Right lobe of liver (tissue), 6 donors: ENCODE measurements at regions not wholly inside any gene's neighbourhood (a gene's known extent, or its start where the extent isn't known, plus 50 kb on each side); places are given as distances from the start of the nearest gene placed in this dataset.

Experiments used
- ATAC-seq, 4 donors: fragments of 200-7000 bp; cut with Tn5 transposase; one replicate each; pipeline ENCODE4 v1.9.1; 2020; ENCODE audit warnings: mild to moderate bottlenecking in 4 of 4, moderate library complexity in 4 of 4
- DNase-seq, 3 donors: peaks; one replicate each; pipeline ENCODE4 v3.0.0-alpha.2; 2020
- H3K27ac ChIP-seq, 3 donors: fragments of 200-600 bp; one replicate each; pipeline ENCODE4 v1.8.0; 2022
- H3K27me3 ChIP-seq, 2 donors: fragments of 200-600 bp; one replicate each; pipeline ENCODE4 v1.8.0; 2022
- H3K36me3 ChIP-seq, 4 donors: fragments of 200-600 bp; sonication (generic) in 1 of 4; one replicate each; pipeline versions ENCODE4 v1.5.1 to v1.8.0; 2017 to 2022; ENCODE audit warnings: control low read depth in 1 of 4
- H3K4me1 ChIP-seq, 4 donors: fragments of 200-600 bp; sonication (generic) in 1 of 4; one replicate each; pipeline versions ENCODE4 v1.5.1 to v1.8.0; 2017 to 2022; ENCODE audit warnings: control low read depth in 1 of 4
- H3K4me3 ChIP-seq, 3 donors: fragments of 200-600 bp; one replicate each; pipeline ENCODE4 v1.8.0; 2022
- H3K9me3 ChIP-seq, 4 donors: fragments of 200-600 bp; sonication (generic) in 1 of 4; one replicate each; pipeline versions ENCODE4 v1.5.1 to v1.8.0; 2017 to 2022; ENCODE audit warnings: control low read depth in 1 of 4
- POLR2A ChIP-seq: fragments of 450-650 bp; IDR thresholded peaks from one replicate; pipeline ENCODE4 v1.6.1; 2017; ENCODE audit warnings: antibody characterized with exemption, mild to moderate bottlenecking
- WGBS: methylation state at CpG from one replicate; pipeline ENCODE4 v1.1.6; 2018; ENCODE audit warnings: low coverage, low lambda C conversion rate; ENCODE audit not compliant: insufficient coverage; ENCODE audit errors: missing lambda C conversion rate; 5-methylcytosine and 5-hydroxymethylcytosine counted together
- intact Hi-C, 2 donors: fragments of 100-400 bp; cut with DNase I; formaldehyde crosslinking; loops; one replicate each; pipeline versions ENCODE4 v1.11.2 to v1.14.1; 2022
- TF ChIP-seq, protein P1 (sequence below), 4 donors: fragments of 200-600 bp in 3 of 4; fragments of 450-650 bp in 1 of 4; IDR thresholded peaks; one replicate each; pipeline versions ENCODE4 v1.5.1 to v1.8.0; 2016 to 2022; ENCODE audit warnings: antibody characterized with exemption in 4 of 4, mild to moderate bottlenecking in 2 of 4
- donor health status: DM: no; HTN: yes; CAD: no.
- donor health status: DM: no; HTN: no; CAD: no.
- donor health status: DM: no; HTN: no; CAD: no.
- donor health status: DM: no; HTN: yes; CAD: no.
- donor health status: DM: no; HTN: yes; CAD: no.

DNA sequence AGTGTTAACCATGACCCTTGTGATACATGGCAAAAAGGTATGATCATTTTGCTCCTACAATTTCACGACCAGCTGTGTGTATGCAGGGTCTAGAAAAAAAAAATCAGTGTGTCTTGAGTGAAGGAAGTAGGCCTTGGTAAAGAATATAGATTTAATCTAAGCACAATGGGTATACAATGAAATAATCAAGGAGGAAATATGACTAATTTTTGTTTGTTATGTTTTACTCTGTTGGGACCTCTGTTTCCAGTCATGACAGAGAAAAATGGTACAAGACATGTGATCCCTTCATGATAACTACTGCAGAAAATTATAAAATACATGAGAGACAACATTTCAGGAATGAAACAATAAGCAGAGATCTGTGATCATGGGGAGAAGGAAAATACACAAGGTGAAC, 835.5 kb downstream of the PDHA2 start:
- intact Hi-C loops = no loop called here
- ATAC-seq (no peak), DNase-seq (no peak)
- TF ChIP-seq, protein P1, sequence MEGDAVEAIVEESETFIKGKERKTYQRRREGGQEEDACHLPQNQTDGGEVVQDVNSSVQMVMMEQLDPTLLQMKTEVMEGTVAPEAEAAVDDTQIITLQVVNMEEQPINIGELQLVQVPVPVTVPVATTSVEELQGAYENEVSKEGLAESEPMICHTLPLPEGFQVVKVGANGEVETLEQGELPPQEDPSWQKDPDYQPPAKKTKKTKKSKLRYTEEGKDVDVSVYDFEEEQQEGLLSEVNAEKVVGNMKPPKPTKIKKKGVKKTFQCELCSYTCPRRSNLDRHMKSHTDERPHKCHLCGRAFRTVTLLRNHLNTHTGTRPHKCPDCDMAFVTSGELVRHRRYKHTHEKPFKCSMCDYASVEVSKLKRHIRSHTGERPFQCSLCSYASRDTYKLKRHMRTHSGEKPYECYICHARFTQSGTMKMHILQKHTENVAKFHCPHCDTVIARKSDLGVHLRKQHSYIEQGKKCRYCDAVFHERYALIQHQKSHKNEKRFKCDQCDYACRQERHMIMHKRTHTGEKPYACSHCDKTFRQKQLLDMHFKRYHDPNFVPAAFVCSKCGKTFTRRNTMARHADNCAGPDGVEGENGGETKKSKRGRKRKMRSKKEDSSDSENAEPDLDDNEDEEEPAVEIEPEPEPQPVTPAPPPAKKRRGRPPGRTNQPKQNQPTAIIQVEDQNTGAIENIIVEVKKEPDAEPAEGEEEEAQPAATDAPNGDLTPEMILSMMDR (IDR thresholded peaks at IDR 0.05) = no peak
- TF ChIP-seq POLR2A = no peak
- Histone ChIP-seq H3K27me3 (no peaks in the 10 kb centered on the region), H3K9me3 (no peaks in the 10 kb centered on the region), H3K4me3 (no peak overlapping the region), H3K4me1 (no peaks in the 10 kb centered on the region), H3K27ac (no peak overlapping the region), H3K36me3 (no peaks in the 10 kb centered on the region)
- whole genome bisulfite sequencing = 38% methylated on average over 1 of the region's 1 CpG

DNA sequence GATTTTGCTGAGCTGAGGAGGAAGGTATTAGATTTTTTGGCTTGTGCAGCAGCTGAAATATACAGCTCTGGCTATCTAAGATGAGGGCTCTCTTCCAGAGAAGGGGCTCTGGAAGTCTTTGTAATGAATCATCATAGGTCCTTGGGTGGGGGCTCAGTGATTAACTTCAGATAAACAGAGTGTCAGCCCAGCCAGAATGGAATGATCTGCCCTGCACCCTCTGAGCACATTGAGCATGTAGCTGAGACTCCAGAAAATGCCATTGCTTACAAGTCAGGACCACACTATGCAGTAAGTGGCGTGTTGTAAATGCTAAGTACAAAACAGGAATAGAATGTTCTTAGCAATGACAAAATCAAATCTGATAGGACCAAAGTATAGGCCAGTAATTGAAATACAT, 836.0 kb downstream of the PDHA2 start:
- ATAC-seq = no peak
- Histone ChIP-seq H3K27me3 (no peaks in the 10 kb centered on the region), H3K4me3 (no peak overlapping the region), H3K9me3 (no peaks in the 10 kb centered on the region), H3K36me3 (no peaks in the 10 kb centered on the region), H3K27ac (no peak overlapping the region), H3K4me1 (no peaks in the 10 kb centered on the region)
- no peak for DNase-seq
- TF ChIP-seq POLR2A = no peak
- TF ChIP-seq, protein P1 (IDR thresholded peaks at IDR 0.05) = no peak
- intact Hi-C loops = no loop called here
- WGBS = 44% methylated on average over 1 of the region's 1 CpG

DNA sequence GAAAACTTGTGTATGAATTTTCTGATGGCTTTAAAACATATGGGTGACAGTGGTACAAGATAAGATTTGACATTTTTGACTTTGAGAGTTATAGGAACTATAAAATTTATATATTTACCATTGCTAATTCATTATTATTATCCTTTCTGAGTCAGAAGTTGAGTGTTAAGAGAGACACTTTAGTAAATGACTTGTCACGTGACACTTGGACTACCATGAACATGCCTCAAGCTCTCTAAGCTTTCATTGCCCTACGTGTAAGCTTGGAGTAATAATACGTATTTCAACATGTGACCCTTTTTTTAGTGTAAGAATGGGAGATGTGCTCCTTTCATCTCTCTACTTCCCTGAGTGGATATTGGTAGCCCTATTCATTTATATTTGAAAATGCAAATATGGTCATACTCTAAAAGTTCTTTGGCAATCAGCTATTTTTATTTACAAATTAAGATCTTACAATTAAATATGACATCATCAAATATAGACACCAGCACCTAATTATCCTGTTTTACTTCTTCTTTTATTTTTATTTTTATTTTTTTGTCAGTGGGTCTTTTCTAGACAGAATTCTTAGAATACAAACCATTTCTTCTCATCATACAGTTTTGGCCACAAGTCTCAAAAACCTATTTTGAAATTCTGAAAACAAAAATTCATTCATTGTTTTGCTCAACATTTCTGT, 837.0 kb downstream of the PDHA2 start:
- intact Hi-C loops = no loop called here
- Histone ChIP-seq H3K4me3 (no peak overlapping the region), H3K9me3 (no peaks in the 10 kb centered on the region), H3K27me3 (no peaks in the 10 kb centered on the region), H3K27ac (no peak overlapping the region), H3K4me1 (no peaks in the 10 kb centered on the region), H3K36me3 (no peaks in the 10 kb centered on the region)
- WGBS = 53% methylated on average over 3 of the region's 3 CpGs
- ATAC-seq = no peak
- TF ChIP-seq, protein P1 (IDR thresholded peaks at IDR 0.05) = no peak
- TF ChIP-seq POLR2A = no peak
- no peak for DNase-seq

DNA sequence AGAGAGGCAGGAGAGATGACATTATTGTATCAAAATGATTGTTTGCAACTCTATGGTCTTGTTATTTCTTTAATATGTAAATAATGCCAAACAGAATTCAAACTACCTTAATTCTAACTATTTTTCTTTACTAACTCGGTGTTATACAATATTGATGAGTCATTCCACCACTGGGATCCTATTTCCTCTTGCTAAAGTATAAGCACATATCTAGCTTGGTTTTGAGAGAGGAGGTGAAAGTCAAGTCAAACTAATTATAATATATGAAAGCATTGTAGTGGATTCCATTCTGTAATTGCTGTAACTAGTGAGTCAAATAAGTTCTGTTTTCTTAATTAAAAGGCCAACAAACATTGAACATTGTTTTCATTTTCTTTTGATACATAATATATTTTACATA, 837.6 kb downstream of the PDHA2 start:
- TF ChIP-seq, protein P1 (IDR thresholded peaks at IDR 0.05) = no peak
- TF ChIP-seq POLR2A = no peak

DNA sequence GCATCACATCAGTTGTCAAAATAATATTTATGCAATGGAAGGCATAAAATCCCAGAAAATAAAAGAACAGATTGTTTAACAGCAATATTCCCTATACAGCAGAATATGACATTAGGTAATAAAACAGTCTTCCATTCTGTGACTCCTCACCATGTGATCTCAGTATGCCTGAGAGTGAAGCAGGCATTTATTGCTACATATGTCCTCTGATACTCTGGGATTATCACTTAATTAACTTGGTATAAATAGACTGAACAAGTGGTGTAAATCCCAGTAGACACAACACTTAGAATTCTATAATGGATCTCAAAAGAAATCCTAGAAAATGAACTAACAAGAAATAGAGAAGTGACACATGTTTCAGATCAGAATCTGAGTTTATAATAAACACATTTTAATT, 841.3 kb downstream of the PDHA2 start:
- Histone ChIP-seq H3K36me3 (no peaks in the 10 kb centered on the region), H3K4me1 (no peaks in the 10 kb centered on the region), H3K27me3 (no peaks in the 10 kb centered on the region), H3K9me3 (no peaks in the 10 kb centered on the region), H3K27ac (no peak overlapping the region), H3K4me3 (no peak overlapping the region)
- intact Hi-C loops = no loop called here
- ATAC-seq = no peak
- TF ChIP-seq, protein P1 (IDR thresholded peaks at IDR 0.05) = no peak
- no peak for TF ChIP-seq POLR2A
- DNase-seq = no peak

More for the DNA sequence above, 837.6 kb downstream of the PDHA2 start:
- ATAC-seq (no peak), DNase-seq (no peak)
- intact Hi-C loops = no loop called here
- H3K4me3 ChIP-seq = no peak overlapping the region
- no peak overlapping the region for H3K27ac ChIP-seq
- H3K27me3 ChIP-seq = no peaks in the 10 kb centered on the region
- WGBS = 13% methylated on average over 1 of the region's 1 CpG
- no peaks in the 10 kb centered on the region for H3K36me3 ChIP-seq
- H3K9me3 ChIP-seq = no peaks in the 10 kb centered on the region
- no peaks in the 10 kb centered on the region for H3K4me1 ChIP-seq
